Natural killer cell (primary cell): ENCODE measurements at regions not wholly inside any gene's neighbourhood (a gene's known extent, or its start where the extent isn't known, plus 50 kb on each side); places are given as distances from the start of the nearest gene placed in this dataset.

Source experiments
- ATAC-seq, 3 donors: fragments of 150-1000 bp in 2 of 3; fragments of 200-7000 bp in 1 of 3; cut with Tn5 transposase; 1 replicate in 1 of 3; 2 replicates in 2 of 3; pipeline ENCODE4 v1.10.0; 2021; ENCODE audit warnings: mild to moderate bottlenecking in 2 of 3, moderate library complexity in 2 of 3
- DNase-seq, 2 donors: peaks; one replicate each; pipeline versions ENCODE4 v3.0.0 to v3.0.0-alpha.2; 2013 to 2021; ENCODE audit warnings: mixed read lengths in 1 of 2
- H3K27ac ChIP-seq: one replicate; pipeline ENCODE4 v1.5.1; 2013; ENCODE audit warnings: mild to moderate bottlenecking, low read length
- H3K27me3 ChIP-seq: one replicate; pipeline ENCODE4 v1.6.1; 2013; ENCODE audit warnings: low read length; ENCODE audit not compliant: control insufficient read depth, insufficient read depth
- H3K36me3 ChIP-seq: one replicate; pipeline ENCODE4 v1.6.1; 2013; ENCODE audit warnings: low read length; ENCODE audit not compliant: control insufficient read depth, insufficient read depth
- H3K4me1 ChIP-seq: one replicate; pipeline ENCODE4 v1.6.1; 2013; ENCODE audit warnings: low read length; ENCODE audit not compliant: control insufficient read depth, insufficient read depth
- H3K4me3 ChIP-seq: one replicate; pipeline ENCODE4 v1.5.1; 2013; ENCODE audit warnings: low read length
- H3K9me3 ChIP-seq: one replicate; pipeline ENCODE4 v1.6.1; 2013; ENCODE audit warnings: low read length; ENCODE audit not compliant: control insufficient read depth, insufficient read depth
- H3K27ac Mint-ChIP-seq, 2 donors: one replicate each; pipeline ENCODE4 v1.8.0; 2022; ENCODE audit warnings: mild to moderate bottlenecking in 2 of 2, mixed read lengths in 2 of 2, moderate library complexity in 1 of 2
- H3K27me3 Mint-ChIP-seq, 2 donors: one replicate each; pipeline ENCODE4 v1.8.0; 2022; ENCODE audit warnings: low read depth in 2 of 2, mixed read lengths in 2 of 2
- H3K36me3 Mint-ChIP-seq: one replicate; pipeline ENCODE4 v1.8.0; 2022; ENCODE audit warnings: mixed read lengths
- H3K4me1 Mint-ChIP-seq, 2 donors: one replicate each; pipeline ENCODE4 v1.8.0; 2022; ENCODE audit warnings: mixed read lengths in 2 of 2
- H3K4me3 Mint-ChIP-seq: one replicate; pipeline ENCODE4 v1.8.0; 2022; ENCODE audit warnings: mild to moderate bottlenecking, moderate library complexity, mixed read lengths
- H3K9me3 Mint-ChIP-seq, 2 donors: one replicate each; pipeline ENCODE4 v1.8.0; 2022; ENCODE audit warnings: mixed read lengths in 2 of 2
- WGBS: methylation state at CpG from one replicate; pipeline ENCODE4 v1.1.7; 2013; ENCODE audit warnings: missing lambda C conversion rate; ENCODE audit not compliant: insufficient coverage; 5-methylcytosine and 5-hydroxymethylcytosine counted together
- intact Hi-C: fragments of 100-400 bp; cut with micrococcal nuclease; formaldehyde crosslinking; loops from one replicate; pipeline ENCODE4 v1.14.2; 2022
- TF ChIP-seq, protein P1 (sequence below): fragments of 200-600 bp; IDR thresholded peaks from one replicate; pipeline ENCODE4 v1.8.0; 2022; ENCODE audit warnings: antibody characterized with exemption

DNA sequence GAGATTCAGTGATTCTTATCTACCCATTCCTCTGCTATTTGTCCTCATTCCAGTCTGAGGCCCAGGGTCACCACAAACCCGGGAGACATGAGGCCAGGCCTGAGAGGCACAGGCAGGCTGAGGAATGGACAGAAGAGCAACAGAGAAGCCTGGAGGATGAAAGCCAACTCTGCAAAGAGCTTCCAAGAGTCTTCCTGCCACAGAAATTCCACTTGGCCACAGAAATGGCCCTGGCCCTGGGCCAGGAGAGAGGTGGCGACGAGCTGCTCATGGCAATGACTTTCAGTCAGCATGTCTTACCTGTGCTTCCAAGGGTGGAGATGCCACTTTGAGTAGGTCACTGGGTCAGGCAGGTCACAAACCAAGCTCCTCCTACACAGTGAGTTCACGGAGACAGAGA lies 155.3 kb upstream of the PKDCC start:
- H3K4me3 ChIP-seq = no peak overlapping the region
- intact Hi-C loops = no loop called here
- no peak overlapping the region for H3K27ac ChIP-seq
- no peak for ATAC-seq
- Mint-ChIP-seq H3K4me3 (no peak overlapping the region), H3K36me3 (peaks cover 9% of the 10 kb centered on the region), H3K4me1 (peaks cover 42 to 44% of the 10 kb centered on the region in 2 donors), H3K27me3 (peaks cover 61 to 81% of the 10 kb centered on the region in 2 donors), H3K9me3 (no peaks in the 10 kb centered on the region), H3K27ac (no peak overlapping the region)
- H3K4me1 ChIP-seq = peaks cover 31% of the 10 kb centered on the region
- no peaks in the 10 kb centered on the region for H3K9me3 ChIP-seq
- DNase-seq = no peak
- peaks cover 6% of the 10 kb centered on the region for H3K27me3 ChIP-seq
- TF ChIP-seq, protein P1, sequence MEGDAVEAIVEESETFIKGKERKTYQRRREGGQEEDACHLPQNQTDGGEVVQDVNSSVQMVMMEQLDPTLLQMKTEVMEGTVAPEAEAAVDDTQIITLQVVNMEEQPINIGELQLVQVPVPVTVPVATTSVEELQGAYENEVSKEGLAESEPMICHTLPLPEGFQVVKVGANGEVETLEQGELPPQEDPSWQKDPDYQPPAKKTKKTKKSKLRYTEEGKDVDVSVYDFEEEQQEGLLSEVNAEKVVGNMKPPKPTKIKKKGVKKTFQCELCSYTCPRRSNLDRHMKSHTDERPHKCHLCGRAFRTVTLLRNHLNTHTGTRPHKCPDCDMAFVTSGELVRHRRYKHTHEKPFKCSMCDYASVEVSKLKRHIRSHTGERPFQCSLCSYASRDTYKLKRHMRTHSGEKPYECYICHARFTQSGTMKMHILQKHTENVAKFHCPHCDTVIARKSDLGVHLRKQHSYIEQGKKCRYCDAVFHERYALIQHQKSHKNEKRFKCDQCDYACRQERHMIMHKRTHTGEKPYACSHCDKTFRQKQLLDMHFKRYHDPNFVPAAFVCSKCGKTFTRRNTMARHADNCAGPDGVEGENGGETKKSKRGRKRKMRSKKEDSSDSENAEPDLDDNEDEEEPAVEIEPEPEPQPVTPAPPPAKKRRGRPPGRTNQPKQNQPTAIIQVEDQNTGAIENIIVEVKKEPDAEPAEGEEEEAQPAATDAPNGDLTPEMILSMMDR = no peak
- no peaks in the 10 kb centered on the region for H3K36me3 ChIP-seq
- 86% methylated on average over 4 of the region's 4 CpGs for WGBS

DNA sequence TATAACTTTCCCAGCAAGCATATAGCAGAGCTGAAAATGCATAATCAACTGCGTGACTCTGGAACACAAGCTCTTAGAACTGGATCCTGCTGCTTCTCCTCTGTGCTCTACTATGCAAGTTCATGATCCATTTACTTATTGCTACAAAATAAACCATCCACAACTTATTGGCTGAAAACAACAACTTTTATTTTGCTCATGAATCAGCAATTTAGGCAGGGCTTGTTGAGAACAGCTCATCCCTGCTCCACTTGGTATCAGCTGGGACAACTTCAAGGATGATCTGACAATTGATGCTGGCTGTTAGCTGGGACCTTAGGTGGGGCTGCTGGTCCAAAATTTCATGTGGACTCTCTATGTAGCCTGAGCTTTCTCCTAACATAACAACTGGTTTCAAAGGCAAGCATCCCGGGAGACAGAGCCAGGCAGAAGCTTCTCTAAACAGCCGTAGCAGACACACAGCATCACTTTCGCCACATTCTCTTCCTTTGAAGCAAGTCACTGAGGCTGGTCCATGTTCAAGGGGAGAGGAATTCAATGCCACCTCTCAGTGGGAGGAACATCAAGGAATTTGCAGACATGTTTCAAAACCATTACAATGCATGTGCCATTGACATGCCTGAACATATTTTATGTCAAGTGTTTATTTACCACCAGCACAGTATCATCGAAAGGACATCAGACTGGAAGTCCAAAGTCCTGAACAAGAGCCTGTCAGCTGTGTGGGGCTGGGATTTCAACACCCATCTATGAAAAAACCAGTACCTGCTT lies 153.1 kb upstream of the PKDCC start:
- Mint-ChIP-seq H3K4me1 (peaks cover 40 to 41% of the 10 kb centered on the region in 2 donors), H3K27ac (no peak overlapping the region), H3K4me3 (no peak overlapping the region), H3K36me3 (no peaks in the 10 kb centered on the region), H3K9me3 (no peaks in the 10 kb centered on the region), H3K27me3 (peaks cover 56 to 87% of the 10 kb centered on the region in 2 donors)
- Histone ChIP-seq H3K4me1 (peaks cover 39% of the 10 kb centered on the region), H3K27ac (no peak overlapping the region), H3K9me3 (no peaks in the 10 kb centered on the region), H3K36me3 (no peaks in the 10 kb centered on the region), H3K4me3 (no peak overlapping the region), H3K27me3 (peaks cover 6% of the 10 kb centered on the region)
- ATAC-seq (no peak), DNase-seq (no peak)
- TF ChIP-seq, protein P1 = no peak
- intact Hi-C loops = no loop called here
- 96% methylated on average over 4 of the region's 5 CpGs for WGBS

DNA sequence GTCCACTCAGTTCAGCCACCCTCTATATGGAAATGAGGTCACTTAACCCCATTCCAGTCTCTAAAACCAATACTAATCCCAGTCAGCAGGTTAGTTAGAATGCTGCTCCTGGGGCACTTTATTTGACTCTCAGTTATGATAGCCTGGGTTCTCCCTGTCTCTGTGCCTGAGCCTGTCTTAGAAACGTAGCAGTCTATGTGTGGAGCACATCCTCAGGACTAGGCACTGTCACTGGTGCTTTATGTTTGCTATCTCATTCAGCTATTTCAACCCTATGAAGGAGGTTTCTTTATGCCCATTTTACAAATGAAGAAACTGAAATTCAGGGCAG lies 152.5 kb upstream of the PKDCC start:
- H3K4me1 ChIP-seq = peaks cover 39% of the 10 kb centered on the region
- DNase-seq (no peak), ATAC-seq (no peak)
- no peak overlapping the region for H3K27ac ChIP-seq
- no peak overlapping the region for H3K4me3 Mint-ChIP-seq
- no peak overlapping the region for H3K27ac Mint-ChIP-seq
- 67% methylated on average over 1 of the region's 1 CpG for WGBS
- H3K36me3 Mint-ChIP-seq = no peaks in the 10 kb centered on the region
- no peaks in the 10 kb centered on the region for H3K36me3 ChIP-seq
- H3K27me3 ChIP-seq = peaks cover 4% of the 10 kb centered on the region
- TF ChIP-seq, protein P1 = no peak
- no peak overlapping the region for H3K4me3 ChIP-seq
- intact Hi-C loops = no loop called here
- H3K27me3 Mint-ChIP-seq = peaks cover 54 to 88% of the 10 kb centered on the region in 2 donors
- H3K9me3 ChIP-seq = no peaks in the 10 kb centered on the region
- H3K4me1 Mint-ChIP-seq = peaks cover 40 to 41% of the 10 kb centered on the region in 2 donors
- H3K9me3 Mint-ChIP-seq = no peaks in the 10 kb centered on the region
